HG02678 (cell line): ENCODE measurements at regions not wholly inside any gene's neighbourhood (a gene's known extent, or its start where the extent isn't known, plus 50 kb on each side); places are given as distances from the start of the nearest gene placed in this dataset.

Experiments
- ATAC-seq: cut with Tn5 transposase; IDR thresholded peaks from one replicate; pipeline ENCODE4 v1.9.1; 2021; ENCODE audit warnings: mild to moderate bottlenecking, moderate library complexity; ENCODE audit not compliant: unreplicated experiment

DNA sequence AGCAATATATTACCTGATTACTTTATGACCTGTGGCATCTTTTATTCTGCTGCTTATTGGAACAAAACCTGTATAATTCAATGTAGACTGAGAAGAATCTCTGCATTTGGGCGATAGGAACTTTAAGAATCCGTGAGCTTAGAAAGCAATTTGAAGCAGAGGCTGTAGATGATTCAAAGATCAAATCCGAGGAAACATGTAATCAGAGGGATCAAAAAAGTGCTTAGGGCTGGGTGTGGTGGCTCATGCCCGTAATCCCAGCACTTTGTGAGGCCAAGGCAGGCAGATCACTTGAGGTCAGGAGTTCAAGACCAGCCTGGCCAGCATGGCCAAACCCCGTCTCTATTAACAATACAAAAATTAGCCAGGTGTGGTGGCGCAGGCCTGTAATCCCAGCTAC, 198.4 kb downstream of the MTX2 start:
- ATAC-seq: no peak

DNA sequence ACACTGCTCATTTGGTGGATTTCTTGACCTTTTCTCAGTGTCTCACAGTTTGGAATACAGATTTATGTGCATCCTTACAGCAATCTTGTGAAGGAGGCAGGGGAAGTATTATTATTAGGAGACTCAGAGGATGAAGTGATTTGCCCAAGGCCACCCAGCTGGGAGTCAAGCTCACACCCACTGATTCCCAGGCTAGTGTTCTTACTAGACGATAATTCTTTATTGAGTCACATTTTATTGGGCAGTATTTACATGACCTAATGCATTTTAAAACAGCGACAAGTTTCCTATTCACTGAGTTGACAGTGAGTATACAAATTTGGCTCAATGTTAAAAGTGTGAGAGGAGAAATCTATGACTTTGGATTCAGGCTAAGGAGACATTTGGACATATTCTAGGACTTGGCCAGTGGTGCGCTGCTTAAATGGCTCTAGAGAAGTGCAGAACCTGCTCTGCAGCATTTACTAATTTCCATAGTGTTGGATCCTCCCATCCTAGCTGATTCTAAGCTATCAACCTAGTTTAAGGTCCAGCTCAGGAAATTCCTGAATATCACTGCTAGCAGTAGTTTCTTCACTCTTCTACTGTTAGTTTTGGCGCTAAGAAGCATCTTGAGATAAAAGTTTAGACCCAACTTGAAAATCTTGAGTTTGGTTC, 199.3 kb downstream of the MTX2 start:
- ATAC-seq: no peak

DNA sequence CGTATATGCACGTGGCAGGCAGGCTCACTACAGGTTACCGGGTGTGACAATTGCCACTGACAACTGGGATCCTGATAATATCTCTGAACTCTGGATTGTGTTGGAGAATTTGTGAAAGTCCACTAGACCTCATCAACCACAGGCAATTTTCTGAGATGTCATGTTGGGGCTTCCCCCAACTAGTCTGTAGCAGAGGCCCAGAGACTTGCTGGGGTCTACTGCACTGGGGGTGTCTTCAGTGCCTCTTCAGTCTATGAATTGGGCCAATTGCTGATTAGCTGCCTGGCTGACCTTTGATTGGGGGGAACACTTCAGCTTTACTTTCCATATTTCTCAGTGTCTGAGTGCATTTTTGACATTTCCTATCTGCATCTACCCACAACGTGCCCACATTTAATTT, 201.5 kb downstream of the MTX2 start:
- ATAC-seq: no peak

DNA sequence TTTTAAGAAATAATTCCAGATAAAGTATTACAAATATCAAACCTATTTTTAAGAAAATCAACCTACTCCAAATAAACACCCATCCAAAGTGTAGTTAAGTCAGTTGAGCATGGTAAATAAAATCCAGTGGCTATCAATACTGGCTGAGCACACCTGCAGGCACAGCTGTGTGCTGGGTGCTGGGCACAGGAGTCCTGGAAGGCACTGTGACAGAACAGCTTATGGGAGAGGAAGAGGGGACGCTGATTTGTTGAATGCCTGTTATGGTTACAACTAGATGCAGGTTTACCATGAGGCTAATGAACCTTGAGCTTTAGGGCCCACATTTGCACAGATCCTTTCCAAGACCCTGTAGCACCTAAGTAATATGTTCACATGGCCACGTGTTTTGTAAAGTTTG, 202.7 kb downstream of the MTX2 start:
- no peak for ATAC-seq

DNA sequence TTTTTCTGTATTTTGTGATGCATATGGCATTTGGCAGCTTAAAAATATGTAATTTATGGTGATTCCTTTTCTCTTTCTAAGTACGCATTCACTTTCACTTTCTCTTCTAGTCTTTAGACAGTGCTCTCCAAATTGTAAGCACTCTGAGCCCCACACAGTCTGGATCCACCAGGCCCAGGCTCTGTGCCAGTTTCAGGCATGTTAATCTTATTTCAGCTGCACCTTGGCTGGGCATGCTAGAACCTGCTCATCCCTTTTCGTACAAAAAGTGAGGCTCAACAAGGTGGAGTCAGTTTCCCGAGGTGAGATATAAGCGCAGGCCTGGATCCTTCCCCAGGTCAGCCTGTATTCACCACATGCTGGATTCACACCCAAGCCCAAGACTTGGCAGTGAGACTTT, 203.9 kb downstream of the MTX2 start:
- peak; percentile 56 for ATAC-seq

DNA sequence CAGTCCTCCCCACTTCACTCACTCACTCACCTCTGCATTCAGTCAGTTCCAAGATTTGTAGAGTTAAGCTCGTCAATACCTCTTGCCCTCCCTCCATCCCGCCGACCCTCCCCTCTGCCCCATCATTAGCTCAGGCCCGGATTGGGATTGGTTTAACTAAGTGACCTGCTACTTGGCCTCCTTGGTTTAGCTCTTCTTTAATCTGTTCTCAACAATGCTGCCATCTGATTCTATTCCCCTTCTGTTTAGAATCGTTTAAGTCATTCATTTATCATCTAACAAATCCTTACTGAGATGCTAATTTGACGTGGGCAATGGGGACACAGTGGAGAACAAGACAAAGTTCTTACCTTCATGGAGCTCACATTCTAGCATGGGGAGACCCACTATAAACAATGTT, 204.6 kb downstream of the MTX2 start:
- no peak for ATAC-seq

DNA sequence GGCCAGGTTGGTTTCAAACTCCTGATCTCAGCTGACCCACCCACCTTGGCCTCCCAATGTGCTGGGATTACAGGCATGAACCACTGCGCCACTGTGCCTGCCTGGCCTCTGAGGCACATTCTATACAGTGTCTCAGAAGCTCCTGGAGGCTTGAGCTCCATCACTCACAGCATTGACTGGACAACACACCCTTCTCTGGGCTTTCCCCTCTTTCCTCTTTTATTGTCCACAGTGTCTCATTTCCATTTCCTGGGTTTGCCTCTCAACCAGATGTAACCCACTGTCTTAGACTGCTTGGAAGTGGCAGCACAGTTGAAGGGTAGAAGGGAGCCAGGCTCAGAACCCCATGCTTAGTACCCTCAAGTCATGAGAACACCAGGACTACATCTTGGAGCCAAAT, 208.1 kb downstream of the MTX2 start:
- no peak for ATAC-seq

DNA sequence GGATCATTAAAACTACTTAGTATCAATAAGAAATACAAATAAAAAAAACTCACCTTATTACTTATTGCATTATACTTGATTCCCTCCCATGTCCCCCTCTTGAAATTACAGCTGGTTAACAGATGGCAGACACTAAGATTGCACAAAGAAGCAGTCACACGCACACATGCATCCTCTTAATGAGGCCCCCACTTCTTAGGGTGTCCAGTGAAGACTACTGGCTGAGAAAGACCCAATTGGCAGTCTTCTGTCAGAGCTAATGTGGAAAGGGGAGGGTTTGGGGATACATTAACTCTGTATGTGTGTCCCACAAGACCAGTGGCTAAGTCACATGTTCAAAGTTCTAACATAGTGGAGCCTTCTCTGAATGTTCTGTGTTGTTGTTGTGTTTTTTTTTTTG, 210.7 kb downstream of the MTX2 start:
- ATAC-seq: no peak

DNA sequence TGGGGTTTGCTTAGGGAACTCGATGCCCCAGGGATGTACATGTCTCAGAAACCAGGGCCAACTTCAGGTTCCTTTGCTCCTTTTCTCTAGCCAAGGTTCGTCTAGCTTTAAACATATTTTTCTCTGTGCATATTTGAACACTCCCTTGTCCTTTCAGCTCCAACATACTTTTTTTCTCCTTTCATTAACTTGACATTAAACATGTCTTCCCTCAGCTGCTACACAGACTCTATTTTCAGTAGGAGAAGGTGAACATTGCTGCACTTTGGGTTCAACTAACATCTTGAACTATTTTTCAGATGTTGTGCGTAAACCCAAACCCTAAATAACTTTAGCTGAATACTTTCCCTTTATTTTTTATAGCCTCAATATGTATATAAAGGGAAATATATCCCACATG, 212.9 kb downstream of the MTX2 start:
- ATAC-seq: no peak

DNA sequence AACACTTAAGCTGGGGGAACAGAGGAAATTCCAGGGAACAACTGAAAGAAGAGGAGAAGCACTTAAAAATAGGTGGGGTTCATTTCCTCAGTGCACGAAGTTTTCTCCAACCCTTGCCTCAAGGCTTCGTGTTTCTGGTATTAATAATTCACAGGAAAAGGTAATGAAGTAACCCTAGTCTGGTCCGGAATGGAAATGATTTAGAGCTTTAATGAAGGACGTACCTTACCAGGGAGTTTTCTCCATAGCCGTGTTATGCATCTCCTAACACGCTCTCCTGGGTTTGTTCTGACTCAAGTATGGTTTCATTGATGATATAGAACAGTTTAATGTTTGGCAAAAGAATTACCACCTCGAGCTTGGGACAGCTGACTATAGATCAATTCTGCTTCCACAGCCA, 214.2 kb downstream of the MTX2 start:
- no peak for ATAC-seq

DNA sequence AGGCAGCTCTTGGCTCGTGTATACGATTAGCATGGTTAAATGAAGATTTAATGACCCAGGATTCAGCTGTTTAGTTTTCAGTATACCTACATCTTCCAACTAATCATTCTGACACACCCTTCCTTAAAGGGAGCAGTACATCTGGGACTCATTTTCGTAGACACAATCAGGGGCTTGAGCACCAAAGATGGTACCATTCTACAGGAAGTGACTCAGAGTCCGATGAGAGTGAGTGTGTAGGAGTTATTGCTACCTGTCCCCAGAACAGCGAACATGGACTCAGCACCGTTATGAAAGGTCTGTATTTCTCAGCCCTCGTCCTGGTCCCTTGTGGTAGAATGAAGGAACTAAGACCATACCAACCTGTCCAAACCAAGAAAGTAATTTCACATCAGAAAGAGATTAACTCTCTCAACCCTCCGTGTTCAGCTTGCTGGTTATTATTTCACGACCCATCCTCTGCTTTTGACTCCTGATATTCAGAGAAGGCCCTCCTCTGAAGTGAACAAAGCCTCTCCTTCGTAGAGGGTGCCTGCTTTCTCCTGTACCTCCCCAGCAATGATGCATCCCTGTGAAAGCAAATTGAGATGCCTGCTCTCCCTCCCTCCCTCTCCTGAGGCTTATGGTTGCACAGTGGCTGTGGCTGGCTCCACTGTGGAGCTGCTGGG, 214.8 kb downstream of the MTX2 start:
- ATAC-seq: no peak

DNA sequence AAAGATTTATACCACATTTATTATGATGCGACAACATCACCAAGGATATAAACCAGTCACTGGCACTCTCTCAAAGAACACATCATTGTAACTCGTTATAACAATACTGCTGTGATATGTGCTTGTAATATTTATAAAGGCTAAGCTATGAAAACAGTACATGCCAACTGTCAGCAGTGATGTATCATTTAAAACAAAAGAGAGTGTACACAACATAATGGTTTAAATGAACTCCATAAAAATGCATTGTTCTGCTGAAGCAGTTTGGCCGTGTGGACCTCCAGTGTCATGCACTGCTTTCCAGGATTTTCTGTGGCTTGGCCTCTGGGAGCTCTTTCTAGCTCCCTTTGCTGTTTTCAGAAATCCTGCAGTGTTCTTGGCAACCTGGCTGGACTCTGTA, 215.6 kb downstream of the MTX2 start:
- no peak for ATAC-seq

DNA sequence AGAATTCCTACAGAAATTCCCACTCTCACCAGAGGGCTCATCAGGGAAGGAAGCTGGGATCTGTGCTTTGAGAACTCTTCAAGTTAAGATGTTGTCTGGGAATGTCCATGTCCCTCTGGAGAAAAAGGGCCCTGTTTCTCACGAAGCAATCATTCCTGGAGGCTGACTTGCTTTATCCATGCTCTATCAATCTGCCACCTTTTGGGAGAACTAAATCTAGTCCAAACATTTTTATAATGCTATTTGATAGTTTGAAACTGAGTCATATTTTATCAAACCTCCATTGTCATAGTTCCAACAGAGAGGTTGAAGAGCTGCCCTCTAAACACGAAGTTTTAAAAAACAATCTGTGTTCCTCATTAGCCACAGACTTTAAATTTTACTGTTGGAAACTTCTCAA, 219.2 kb downstream of the MTX2 start:
- ATAC-seq: no peak

DNA sequence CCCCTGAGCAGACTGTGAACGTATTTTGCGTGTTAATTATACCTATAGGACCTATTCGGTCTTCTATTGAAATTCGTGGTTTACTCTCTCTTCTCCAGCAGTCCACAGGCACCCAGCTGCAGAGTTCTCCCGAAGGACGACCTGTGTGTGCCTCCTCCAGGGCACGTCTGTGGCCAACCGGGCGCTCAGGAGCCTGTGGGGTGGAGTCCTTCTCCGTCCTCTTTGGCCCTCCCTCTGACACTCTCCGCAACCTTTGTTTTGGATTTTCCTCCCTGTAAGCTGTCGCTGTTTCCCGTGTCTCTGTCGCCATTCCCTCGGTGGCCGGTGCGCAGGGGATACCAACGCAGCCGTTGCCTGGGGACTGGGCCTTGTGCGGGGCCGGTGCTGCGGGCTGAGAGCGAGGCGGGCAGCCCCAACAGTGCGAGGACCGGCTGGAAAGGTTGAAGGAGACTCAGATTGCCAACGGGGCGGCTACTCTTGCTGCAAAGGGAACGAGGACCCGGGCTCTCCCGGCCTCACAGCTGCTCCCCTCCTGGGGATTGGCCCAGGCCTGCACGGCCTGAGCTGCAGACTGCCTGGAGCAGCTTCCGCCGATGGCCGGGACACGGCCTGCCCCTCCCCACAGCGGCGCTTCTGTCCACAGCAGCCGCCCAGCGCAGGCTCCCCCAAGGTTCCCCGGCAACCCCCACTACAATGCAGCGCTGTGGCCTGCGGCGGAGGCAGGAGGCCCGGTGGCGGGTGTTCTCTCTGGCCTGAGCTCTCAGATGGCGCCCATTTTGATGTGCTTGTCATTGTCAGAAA, 221.0 kb downstream of the MTX2 start:
- no peak for ATAC-seq

DNA sequence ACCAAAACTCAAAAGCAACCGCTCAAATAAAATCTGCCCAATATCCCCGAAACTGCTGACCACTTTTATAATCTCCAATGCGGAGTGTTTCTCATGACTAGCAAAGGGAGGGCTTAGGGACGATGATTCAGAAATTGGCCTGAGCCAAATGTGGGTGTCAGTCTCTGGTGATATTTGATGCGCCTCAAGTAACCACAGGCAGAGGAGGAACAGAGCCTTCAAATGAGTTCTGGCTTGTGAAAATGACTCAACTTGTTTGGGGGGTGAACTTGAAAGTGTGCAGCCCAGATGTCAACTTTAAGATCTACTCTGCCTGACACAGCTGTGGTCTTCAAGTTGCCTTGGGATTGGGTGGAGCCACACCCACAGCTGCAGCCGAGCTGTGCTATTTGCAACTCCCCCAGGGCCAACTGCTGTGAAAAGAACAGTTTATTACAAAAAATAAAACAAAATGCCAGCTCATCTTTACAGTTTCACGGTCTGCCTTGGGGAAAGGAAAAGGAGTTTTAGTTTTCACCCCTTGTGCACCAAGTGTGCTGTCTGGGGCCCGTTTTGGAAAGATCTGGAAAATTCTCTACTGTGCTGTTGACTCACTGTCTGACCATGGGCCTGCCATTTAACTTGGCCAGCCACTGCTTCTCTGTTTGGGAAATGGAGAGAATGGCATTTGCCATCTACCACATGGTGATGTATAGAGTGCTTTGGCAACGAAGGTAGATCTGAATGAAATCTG, 222.1 kb downstream of the MTX2 start:
- peak; percentile 88 for ATAC-seq

DNA sequence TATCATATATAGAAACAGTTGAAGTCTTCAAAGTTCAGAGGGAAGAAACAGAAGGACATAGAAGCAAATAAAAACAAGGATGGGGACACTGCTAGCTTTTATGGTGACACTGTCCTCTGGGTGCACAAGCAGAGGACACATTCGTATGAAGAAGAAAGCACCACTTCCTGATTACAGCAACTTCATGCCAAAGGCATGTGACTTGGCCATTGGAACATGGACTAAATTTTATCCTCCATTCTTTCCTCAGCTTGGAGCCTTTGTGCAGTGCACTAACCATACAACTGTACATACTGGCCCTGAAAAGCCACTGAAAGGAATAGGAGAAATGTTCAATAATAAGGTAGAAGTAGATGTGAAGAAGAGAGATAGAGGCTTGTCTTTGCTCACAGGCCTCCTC, 223.3 kb downstream of the MTX2 start:
- no peak for ATAC-seq

DNA sequence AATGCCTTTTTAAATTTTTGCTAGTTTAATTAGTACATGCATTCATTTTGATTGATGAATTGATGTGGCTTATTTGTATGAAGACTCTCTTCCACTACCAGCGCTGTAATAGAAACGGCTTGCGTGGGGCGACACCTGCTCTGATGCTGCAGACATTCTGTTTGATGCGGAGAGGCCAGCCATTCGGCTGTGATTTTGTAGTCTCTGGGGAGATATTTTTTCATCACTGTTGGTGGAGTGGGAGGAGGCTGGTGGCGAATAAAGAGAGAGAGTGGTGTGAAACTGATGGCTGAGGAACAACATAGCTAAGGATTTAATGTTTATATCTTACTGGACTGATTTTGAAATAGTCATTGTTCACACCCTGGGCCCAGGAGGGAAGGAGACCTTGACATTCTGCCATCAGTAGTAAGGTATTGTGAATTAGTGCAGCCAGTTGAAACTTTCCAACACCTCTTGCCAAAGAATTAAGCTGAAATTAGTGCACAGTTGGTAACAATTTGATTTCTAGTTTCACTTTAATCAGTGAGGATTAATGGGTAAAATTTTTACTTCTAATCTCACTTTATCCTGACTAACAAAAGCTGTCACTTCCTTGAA, 224.1 kb downstream of the MTX2 start:
- peak; percentile 53 for ATAC-seq

DNA sequence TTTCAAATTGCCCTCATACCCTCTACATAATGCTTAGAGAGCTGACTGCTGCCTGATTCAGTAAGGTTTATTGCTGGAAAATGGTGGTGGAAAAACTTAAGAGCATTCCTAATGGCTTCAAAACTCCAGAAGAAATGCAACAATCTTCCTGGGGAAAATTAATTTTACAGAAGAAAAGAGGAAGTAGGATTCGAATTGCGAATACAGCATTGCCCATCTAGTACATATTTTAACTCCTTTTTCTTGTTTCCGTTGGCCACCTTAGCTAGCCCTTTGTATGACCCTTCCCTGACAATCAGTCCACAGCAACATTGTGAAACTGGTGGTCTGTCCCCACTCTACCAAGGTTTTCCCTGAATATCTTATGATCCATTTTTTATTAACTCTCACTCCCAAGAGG, 224.7 kb downstream of the MTX2 start:
- ATAC-seq: no peak

DNA sequence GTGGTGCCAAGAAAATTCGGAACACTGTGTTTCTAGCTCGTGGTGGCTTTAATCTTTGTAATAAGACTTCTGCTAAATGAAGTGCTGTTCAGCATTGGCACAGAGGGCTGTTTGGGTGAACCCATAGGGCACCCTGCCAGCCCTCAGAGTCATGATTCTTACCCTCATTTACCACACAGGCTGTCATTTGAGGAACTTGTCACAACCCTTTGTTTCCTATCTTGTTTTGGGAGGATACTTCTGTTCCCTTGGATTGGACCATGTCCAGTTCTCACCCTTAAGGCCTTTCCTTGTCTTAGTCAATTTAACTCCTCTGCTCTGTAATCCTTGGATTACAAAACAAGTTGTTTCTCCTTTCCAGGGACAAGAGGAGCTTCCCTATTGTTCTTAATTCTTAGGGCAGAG, 225.7 kb downstream of the MTX2 start:
- no peak for ATAC-seq

DNA sequence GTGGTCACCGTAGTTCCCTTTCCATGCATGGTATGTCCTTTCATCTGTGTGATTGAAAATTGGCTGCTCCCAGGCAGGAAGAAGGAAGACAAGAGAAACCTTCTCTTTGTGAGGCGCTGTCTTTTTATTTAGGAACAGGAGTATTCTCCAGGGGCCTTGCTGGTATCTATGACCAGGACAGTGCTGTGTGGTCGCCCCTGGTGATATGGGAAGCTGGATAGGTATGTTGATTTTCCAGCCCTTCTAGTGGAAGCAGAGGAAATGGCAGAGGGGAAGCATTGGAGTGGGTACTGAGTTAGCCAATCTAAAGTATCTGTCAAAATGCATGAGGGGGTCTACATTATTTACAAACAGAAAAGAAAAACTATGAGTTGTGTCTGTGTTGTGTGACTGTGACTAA, 226.6 kb downstream of the MTX2 start:
- no peak for ATAC-seq

DNA sequence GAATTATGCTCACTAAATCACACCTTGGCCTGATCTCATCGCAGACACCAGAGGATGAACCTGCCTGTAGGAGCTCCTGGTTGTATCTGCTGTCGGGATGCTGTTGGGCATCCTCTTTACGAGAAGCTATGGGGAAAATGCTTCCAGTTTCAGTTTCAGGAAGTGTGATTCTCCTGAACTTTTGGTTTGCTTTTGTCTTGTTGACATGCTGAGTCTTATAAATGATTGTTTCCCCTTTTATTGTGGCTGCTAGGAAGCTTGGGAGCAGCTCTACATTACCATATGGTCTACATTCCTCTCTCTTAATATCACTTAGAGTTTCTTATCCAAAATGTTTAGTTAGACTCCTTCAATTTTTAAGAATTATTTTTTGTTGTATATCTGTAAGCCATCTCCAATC, 227.5 kb downstream of the MTX2 start:
- no peak for ATAC-seq
